ENCODE measurements at regions not wholly inside any gene's neighbourhood (a gene's known extent, or its start where the extent isn't known, plus 50 kb on each side); places are given as distances from the start of the nearest gene placed in this dataset.

DNA sequence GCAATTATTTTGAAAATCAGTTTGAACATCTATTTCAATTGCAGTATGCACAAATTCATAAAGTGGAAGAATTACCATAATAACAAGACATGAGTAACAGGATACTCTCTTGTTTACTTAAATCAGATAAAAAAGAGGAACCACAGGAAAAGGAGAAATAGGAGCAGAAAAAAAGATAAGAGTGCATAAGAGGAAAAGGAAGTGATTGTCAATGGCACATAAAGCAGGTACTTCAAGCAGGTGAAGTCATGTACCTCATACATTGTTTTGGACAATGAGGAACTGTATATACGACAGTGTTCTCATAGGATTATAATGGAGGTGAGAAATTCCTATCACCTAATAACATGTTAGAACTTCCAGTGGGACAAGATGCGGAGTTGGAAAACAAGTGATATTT, 334.5 kb upstream of the PCDH7 start:
- Histone ChIP-seq H3K18ac (ENCODE audit: extremely low read depth, low read length) (no peak overlapping the region), H3K14ac (ENCODE audit: insufficient read length) (no peak overlapping the region), H3K36me3 (ENCODE audit: control insufficient read depth in 2 of 4, insufficient read depth in 4 of 4, low read length in 3 of 4) (no peaks in the 10 kb centered on the region), H2BK20ac (ENCODE audit: low read length) (no peak overlapping the region), H2BK15ac (ENCODE audit: low read length) (no peak overlapping the region), H2BK120ac (replicated peaks; ENCODE audit: low read depth, low read length) (no peak overlapping the region), H3K23me2 (ENCODE audit: low read depth, low read length) (no peaks in the 10 kb centered on the region), H3K4me1 (replicated peaks in 1 of 4; ENCODE audit: control insufficient read depth in 3 of 4, insufficient read depth in 4 of 4, low read length in 3 of 4) (peaks cover 0 to 4% (median 0%) of the 10 kb centered on the region in 4 experiments; a peak in 2 of 7 replicates), H3K27ac (ENCODE audit: low read depth, low read length) (no peak overlapping the region), H2AFZ (ENCODE audit: low read length) (no peak overlapping the region), H3K4me3 (ENCODE audit: extremely low read depth in 1 of 4, insufficient read depth in 2 of 4, low read depth in 3 of 4, low read length in 4 of 4) (no peak overlapping the region), H2BK12ac (ENCODE audit: low read depth, low read length) (no peak overlapping the region), H3K23ac (ENCODE audit: insufficient read length) (no peak overlapping the region), H3K79me1 (ENCODE audit: low read depth, low read length) (no peaks in the 10 kb centered on the region), H3K4ac (replicated peaks; ENCODE audit: insufficient read length, low read depth, low read length) (no peak overlapping the region), H4K8ac (ENCODE audit: extremely low read depth, insufficient read depth, low read length) (no peak overlapping the region), H4K91ac (replicated peaks; ENCODE audit: insufficient read length, low read length) (no peak overlapping the region), H4K5ac (ENCODE audit: insufficient read length, low read depth, low read length) (no peak overlapping the region), H4K20me1 (replicated peaks in 1 of 2; ENCODE audit: control insufficient read depth in 1 of 2, insufficient read depth in 2 of 2, low read length in 2 of 2) (no peaks in the 10 kb centered on the region), H3K9me3 (ENCODE audit: insufficient read depth in 2 of 2, low read depth in 1 of 2, low read length in 1 of 2) (no peaks in the 10 kb centered on the region), H2AK5ac (ENCODE audit: low read depth, low read length) (no peak overlapping the region), H2BK5ac (ENCODE audit: low read depth, low read length) (no peak overlapping the region), H3K9ac (replicated peaks in 1 of 4; ENCODE audit: extremely low read depth in 1 of 4, low read depth in 3 of 4, low read length in 3 of 4) (no peak overlapping the region), H3K79me2 (ENCODE audit: control insufficient read depth in 1 of 2, insufficient read depth in 2 of 2, low read length in 2 of 2) (no peaks in the 10 kb centered on the region), H3K27me3 (replicated peaks in 1 of 4; ENCODE audit: control insufficient read depth in 3 of 4, extremely low read depth in 1 of 4, insufficient read depth in 3 of 4, low read length in 3 of 4) (no peaks in the 10 kb centered on the region), H3K4me2 (ENCODE audit: insufficient read depth in 1 of 2, low read depth in 2 of 2, low read length in 2 of 2) (no peak overlapping the region), H3K56ac (replicated peaks; ENCODE audit: insufficient read length, low read depth, low read length) (no peak overlapping the region)
- DNase-seq (ENCODE audit: low read depth in 1 of 2, low spot score in 2 of 2): no peak
- POLR2A ChIA-PET (ENCODE audit: partially characterized antibody): no interaction called here
- CTCF ChIA-PET (ENCODE audit: partially characterized antibody): no interaction called here
- 100% methylated on average over 2 of the region's 2 CpGs; no CpG with 5 or more reads in 1 of the 2 experiments for WGBS, 2 experiments (ENCODE audit: extremely low coverage in 1 of 2, insufficient coverage in 1 of 2, insufficient read length in 1 of 2, insufficient replicate concordance in 2 of 2, low coverage in 1 of 2, low lambda C conversion rate in 2 of 2, missing lambda C conversion rate in 1 of 2)
- FAIRE-seq: no peak
- TF ChIP-seq KDM5A (IDR thresholded peaks at IDR 0.05; ENCODE audit: low read length) (no peak), CHD1 (IDR thresholded peaks at IDR 0.05; ENCODE audit: low read depth, low read length) (no peak), USF2 (IDR thresholded peaks at IDR 0.05; ENCODE audit: low read length) (no peak), POU5F1 (IDR thresholded peaks at IDR 0.05; ENCODE audit: low read depth, low read length) (no peak), BACH1 (IDR thresholded peaks at IDR 0.05; ENCODE audit: low read length) (no peak)
